Caco-2 (cell line): ENCODE measurements at regions not wholly inside any gene's neighbourhood (a gene's known extent, or its start where the extent isn't known, plus 50 kb on each side); places are given as distances from the start of the nearest gene placed in this dataset.

Experiments used
- BruUV-seq: library from RNA; stranded (reverse); fragments of 400-500 nt; replicated peaks from 2 replicates; lab custom pipeline; 2021; lab: Mats Ljungman, UMichigan
- CTCF ChIA-PET: fragments of 300-600 bp; sonication (Branson Sonifier 250); formaldehyde crosslinking; loops from one replicate; lab custom pipeline; 2022; ENCODE audit warnings: antibody characterized with exemption; lab: Charles Lee
- POLR2A ChIA-PET: fragments of 300-600 bp; sonication (Branson Sonifier 250); formaldehyde crosslinking; loops from one replicate; lab custom pipeline; 2022; ENCODE audit warnings: antibody characterized with exemption; lab: Charles Lee
- DNase-seq, 2 experiments: peaks; one replicate each; pipeline versions ENCODE4 v3.0.0 to v3.0.0-alpha.2; 2020 to 2022
- H3K27me3 ChIP-seq: replicated peaks from 2 replicates; pipeline ENCODE4 v1.6.0; 2011; ENCODE audit warnings: low read length; ENCODE audit not compliant: control insufficient read depth, insufficient read depth
- H3K36me3 ChIP-seq: 2 replicates; pipeline ENCODE4 v1.5.1; 2011; ENCODE audit warnings: low read length; ENCODE audit not compliant: control insufficient read depth, insufficient read depth
- H3K4me1 ChIP-seq: fragments of 250-450 bp; sonication (Bioruptor Pico); 2 replicates; pipeline ENCODE4 v1.5.1; 2020; ENCODE audit warnings: mild to moderate bottlenecking
- H3K4me3 ChIP-seq: 2 replicates; pipeline ENCODE4 v1.5.1; 2011; ENCODE audit warnings: low read depth, mild to moderate bottlenecking, control low read depth, low read length
- H3K9me3 ChIP-seq: fragments of 250-450 bp; sonication (Bioruptor Pico); 2 replicates; pipeline ENCODE4 v1.5.1; 2020; ENCODE audit warnings: mild to moderate bottlenecking, moderate library complexity
- H3K27ac Mint-ChIP-seq: one replicate; pipeline ENCODE4 v1.8.0; 2022; ENCODE audit warnings: mixed read lengths; ENCODE audit not compliant: unreplicated experiment
- H3K27me3 Mint-ChIP-seq: one replicate; pipeline ENCODE4 v1.8.0; 2022; ENCODE audit warnings: mixed read lengths; ENCODE audit not compliant: insufficient read depth, unreplicated experiment
- H3K36me3 Mint-ChIP-seq: one replicate; pipeline ENCODE4 v1.8.0; 2022; ENCODE audit warnings: mild to moderate bottlenecking, mixed read lengths; ENCODE audit not compliant: insufficient read depth, unreplicated experiment
- H3K4me1 Mint-ChIP-seq: one replicate; pipeline ENCODE4 v1.8.0; 2022; ENCODE audit warnings: low read depth, mixed read lengths; ENCODE audit not compliant: unreplicated experiment
- H3K4me3 Mint-ChIP-seq: one replicate; pipeline ENCODE4 v1.8.0; 2022; ENCODE audit warnings: mild to moderate bottlenecking, moderate library complexity, mixed read lengths; ENCODE audit not compliant: unreplicated experiment
- H3K9me3 Mint-ChIP-seq: one replicate; pipeline ENCODE4 v1.8.0; 2022; ENCODE audit warnings: mixed read lengths; ENCODE audit not compliant: unreplicated experiment
- CTCF ChIP-seq, 2 experiments: fragments of 200-600 bp in 1 of 2; IDR thresholded peaks; 1 replicate in 1 of 2; 2 replicates in 1 of 2; pipeline versions ENCODE4 v1.5.1 to v1.8.0; 2011 to 2022; ENCODE audit warnings: antibody characterized with exemption in 1 of 2, control low read depth in 1 of 2, inconsistent platforms in 1 of 2, low read depth in 1 of 2, low read length in 1 of 2, mild to moderate bottlenecking in 1 of 2, moderate library complexity in 1 of 2; ENCODE audit not compliant: insufficient read depth in 1 of 2, severe bottlenecking in 1 of 2, unreplicated experiment in 1 of 2
- intact Hi-C: fragments of 100-400 bp; cut with micrococcal nuclease; formaldehyde crosslinking; loops from one replicate; pipeline ENCODE4 v1.10.0; 2022; ENCODE audit not compliant: unreplicated experiment

GRCh38 chr2:216920143-216920876 is 60.4 kb upstream of the TNP1 start:
- intact Hi-C loops, result no loop called here
- H3K4me3 Mint-ChIP-seq, result no peak overlapping the region
- no peaks in the 10 kb centered on the region for H3K4me1 ChIP-seq
- H3K4me1 Mint-ChIP-seq, result no peaks in the 10 kb centered on the region
- H3K27me3 Mint-ChIP-seq, result no peaks in the 10 kb centered on the region
- ChIA-PET POLR2A (no interaction called here), CTCF (no interaction called here)
- H3K27me3 ChIP-seq, result no peaks in the 10 kb centered on the region
- no peaks in the 10 kb centered on the region for H3K36me3 Mint-ChIP-seq
- H3K27ac Mint-ChIP-seq, result no peak overlapping the region
- no peaks in the 10 kb centered on the region for H3K9me3 ChIP-seq
- BruUV-seq, result no TSS peak
- DNase-seq, result no peak
- H3K4me3 ChIP-seq, result no peak overlapping the region
- no peaks in the 10 kb centered on the region for H3K36me3 ChIP-seq
- no peaks in the 10 kb centered on the region for H3K9me3 Mint-ChIP-seq
- TF ChIP-seq CTCF (IDR thresholded peaks at IDR 0.05; ENCODE audit: insufficient read depth in 1 of 2, low read depth in 1 of 2, low read length in 1 of 2, severe bottlenecking in 1 of 2, unreplicated experiment in 1 of 2), result no peak

- H3K9me3 ChIP-seq, result no peaks in the 10 kb centered on the region
- no peak overlapping the region for H3K4me3 ChIP-seq
- no peaks in the 10 kb centered on the region for H3K4me1 ChIP-seq
- no peaks in the 10 kb centered on the region for H3K27me3 ChIP-seq
- H3K36me3 ChIP-seq, result no peaks in the 10 kb centered on the region
- no peak for DNase-seq
- Mint-ChIP-seq H3K4me3 (no peak overlapping the region), H3K27me3 (no peaks in the 10 kb centered on the region), H3K9me3 (no peaks in the 10 kb centered on the region), H3K27ac (no peak overlapping the region), H3K36me3 (no peaks in the 10 kb centered on the region), H3K4me1 (no peaks in the 10 kb centered on the region)
- ChIA-PET CTCF (no interaction called here), POLR2A (no interaction called here)
- no TSS peak for BruUV-seq
- TF ChIP-seq CTCF (IDR thresholded peaks at IDR 0.05; ENCODE audit: insufficient read depth in 1 of 2, low read depth in 1 of 2, low read length in 1 of 2, severe bottlenecking in 1 of 2, unreplicated experiment in 1 of 2), result no peak
- intact Hi-C loops, result no loop called here
Measured at GRCh38 chr2:216918088-216918680, 58.3 kb upstream of the TNP1 start.

- Histone ChIP-seq H3K36me3 (no peaks in the 10 kb centered on the region), H3K4me1 (no peaks in the 10 kb centered on the region), H3K9me3 (no peaks in the 10 kb centered on the region), H3K27me3 (no peaks in the 10 kb centered on the region), H3K4me3 (no peak overlapping the region)
- POLR2A ChIA-PET, result no interaction called here
- CTCF ChIA-PET, result no interaction called here
- Mint-ChIP-seq H3K27me3 (no peaks in the 10 kb centered on the region), H3K4me3 (no peak overlapping the region), H3K36me3 (no peaks in the 10 kb centered on the region), H3K9me3 (no peaks in the 10 kb centered on the region), H3K4me1 (no peaks in the 10 kb centered on the region), H3K27ac (no peak overlapping the region)
- no peak for DNase-seq
- intact Hi-C loops, result no loop called here
- no peak for TF ChIP-seq CTCF (IDR thresholded peaks at IDR 0.05; ENCODE audit: insufficient read depth in 1 of 2, low read depth in 1 of 2, low read length in 1 of 2, severe bottlenecking in 1 of 2, unreplicated experiment in 1 of 2)
- BruUV-seq, result no TSS peak
Measured at GRCh38 chr2:216916956-216917650, 57.2 kb upstream of the TNP1 start.
